DND-41 (cell line): ENCODE measurements at regions not wholly inside any gene's neighbourhood (a gene's known extent, or its start where the extent isn't known, plus 50 kb on each side); places are given as distances from the start of the nearest gene placed in this dataset.

Experiments
- ATAC-seq: fragments of 200-7000 bp; cut with Tn5 transposase; 3 replicates; pipeline ENCODE4 v1.9.1; 2021; ENCODE audit warnings: low read depth; ENCODE audit not compliant: insufficient read depth
- DNase-seq: peaks from one replicate; pipeline ENCODE4 v3.0.0-alpha.2; 2020
- H2AFZ ChIP-seq: 2 replicates; pipeline ENCODE4 v1.6.0; 2012; ENCODE audit warnings: low read depth, low read length
- H3K27ac ChIP-seq: 2 replicates; pipeline ENCODE4 v1.5.1; 2012; ENCODE audit warnings: low read length, inconsistent platforms
- H3K27me3 ChIP-seq: fragments of 200-600 bp; sonication (generic); 2 replicates; pipeline ENCODE4 v1.6.0; 2012; ENCODE audit warnings: low read length, mild to moderate bottlenecking, inconsistent platforms; ENCODE audit not compliant: insufficient read depth, poor library complexity
- H3K36me3 ChIP-seq: 2 replicates; pipeline ENCODE4 v1.5.1; 2012; ENCODE audit warnings: low read length, inconsistent platforms; ENCODE audit not compliant: insufficient read depth
- H3K4me1 ChIP-seq: 2 replicates; pipeline ENCODE4 v1.5.1; 2012; ENCODE audit warnings: mild to moderate bottlenecking, low read length; ENCODE audit not compliant: insufficient read depth
- H3K4me2 ChIP-seq: 2 replicates; pipeline ENCODE4 v1.6.0; 2012; ENCODE audit warnings: mild to moderate bottlenecking, moderate library complexity, low read length, inconsistent platforms; ENCODE audit not compliant: insufficient read depth
- H3K4me3 ChIP-seq, 2 experiments: fragments of 200-600 bp in 1 of 2; shearing (Covaris generic) in 1 of 2; 2 replicates each; pipeline ENCODE4 v1.5.1; 2012 to 2016; ENCODE audit warnings: inconsistent platforms in 2 of 2, low read length in 2 of 2, mild to moderate bottlenecking in 2 of 2, low read depth in 1 of 2, moderate library complexity in 1 of 2
- H3K79me2 ChIP-seq: 2 replicates; pipeline ENCODE4 v1.6.0; 2012; ENCODE audit warnings: low read length, inconsistent platforms; ENCODE audit not compliant: insufficient read depth
- H3K9ac ChIP-seq: 2 replicates; pipeline ENCODE4 v1.6.0; 2012; ENCODE audit warnings: low read depth, mild to moderate bottlenecking, inconsistent platforms, low read length, moderate library complexity
- H3K9me3 ChIP-seq: 2 replicates; pipeline ENCODE4 v1.5.1; 2012; ENCODE audit warnings: low read length, moderate library complexity, mild to moderate bottlenecking, inconsistent platforms; ENCODE audit not compliant: insufficient read depth, severe bottlenecking
- H4K20me1 ChIP-seq: 2 replicates; pipeline ENCODE4 v1.6.0; 2012; ENCODE audit warnings: low read length; ENCODE audit not compliant: insufficient read depth
- CTCF ChIP-seq: IDR thresholded peaks from 2 replicates; pipeline ENCODE4 v1.5.1; 2012; ENCODE audit warnings: borderline replicate concordance, low read length, moderate library complexity, mild to moderate bottlenecking; ENCODE audit not compliant: poor library complexity, severe bottlenecking; ENCODE audit errors: extremely low read depth
- EZH2 ChIP-seq: IDR thresholded peaks from 3 replicates; pipeline ENCODE4 v1.6.1; 2012; ENCODE audit warnings: borderline replicate concordance, low read depth, mild to moderate bottlenecking, moderate library complexity, low read length, inconsistent platforms; ENCODE audit not compliant: severe bottlenecking

GRCh38 chr4:176920694-176921093, 128.0 kb upstream of the VEGFC start:
- Histone ChIP-seq H3K9me3 (peaks cover 4% of the 10 kb centered on the region), H3K4me1 (no peaks in the 10 kb centered on the region; the same call in 1 of the 2 replicates), H4K20me1 (no peaks in the 10 kb centered on the region), H2AFZ (no peak overlapping the region), H3K4me3 (no peak overlapping the region), H3K79me2 (peaks cover 17% of the 10 kb centered on the region; the same call in 1 of the 2 replicates), H3K27me3 (no peaks in the 10 kb centered on the region), H3K9ac (no peak overlapping the region), H3K27ac (no peak overlapping the region), H3K36me3 (no peaks in the 10 kb centered on the region; the same call in 1 of the 2 replicates), H3K4me2 (no peak overlapping the region)
- TF ChIP-seq CTCF (no peak), EZH2 (no peak)
- no peak for ATAC-seq
- no peak for DNase-seq

- TF ChIP-seq CTCF (no peak), EZH2 (no peak)
- H3K36me3 ChIP-seq: no peaks in the 10 kb centered on the region; the same call in 1 of the 2 replicates
- peaks cover 14% of the 10 kb centered on the region; the same call in 1 of the 2 replicates for H3K79me2 ChIP-seq
- no peak overlapping the region for H3K9ac ChIP-seq
- H3K4me3 ChIP-seq: no peak overlapping the region
- DNase-seq (no peak), ATAC-seq (no peak)
- no peak overlapping the region for H3K4me2 ChIP-seq
- no peaks in the 10 kb centered on the region for H4K20me1 ChIP-seq
- no peaks in the 10 kb centered on the region for H3K27me3 ChIP-seq
- no peak overlapping the region for H2AFZ ChIP-seq
- no peaks in the 10 kb centered on the region; the same call in 1 of the 2 replicates for H3K4me1 ChIP-seq
- peaks cover 3% of the 10 kb centered on the region for H3K9me3 ChIP-seq
- H3K27ac ChIP-seq: no peak overlapping the region
Observed at GRCh38 chr4:176921256-176921655, 128.5 kb upstream of the VEGFC start.

- Histone ChIP-seq H3K79me2 (no peaks in the 10 kb centered on the region; the same call in 1 of the 2 replicates), H3K4me3 (no peak overlapping the region), H3K9ac (no peak overlapping the region), H3K36me3 (no peaks in the 10 kb centered on the region; the same call in 1 of the 2 replicates), H2AFZ (no peak overlapping the region), H3K27ac (no peak overlapping the region), H3K27me3 (no peaks in the 10 kb centered on the region), H3K4me2 (no peak overlapping the region), H3K9me3 (no peaks in the 10 kb centered on the region), H3K4me1 (no peaks in the 10 kb centered on the region), H4K20me1 (no peaks in the 10 kb centered on the region)
- TF ChIP-seq EZH2 (no peak), CTCF (no peak)
- ATAC-seq (no peak), DNase-seq (no peak)
Observed at GRCh38 chr4:176924238-176924637, 131.5 kb upstream of the VEGFC start.
